GM12878 (cell line): ENCODE measurements at regions not wholly inside any gene's neighbourhood (a gene's known extent, or its start where the extent isn't known, plus 50 kb on each side); places are given as distances from the start of the nearest gene placed in this dataset.

Experiments used
- ATAC-seq: fragments of 200-7000 bp; cut with Tn5 transposase; 3 replicates; pipeline ENCODE4 v1.9.1; 2020; ENCODE audit warnings: mild to moderate bottlenecking, moderate library complexity
- BruUV-seq: library from RNA; stranded (reverse); fragments of 400-500 nt; replicated peaks from 2 replicates; lab custom pipeline; 2021; lab: Mats Ljungman, UMichigan
- CTCF ChIA-PET: fragments of 300-600 bp; sonication (Branson Sonifier 250); formaldehyde crosslinking; extraction: SDS; loops from one replicate; lab custom pipeline; 2021; ENCODE audit warnings: inconsistent platforms; lab: Yijun Ruan, JAX
- POLR2A ChIA-PET: fragments of 350-600 bp; formaldehyde crosslinking; extraction: SDS; loops from one replicate; lab custom pipeline; 2021; ENCODE audit warnings: inconsistent platforms; lab: Charles Lee
- RAD21 ChIA-PET: fragments of 300-600 bp; sonication (Branson Sonifier 250); formaldehyde crosslinking; loops from one replicate; lab custom pipeline; 2023; ENCODE audit warnings: antibody characterized with exemption; ENCODE audit not compliant: unreplicated experiment; lab: Charles Lee
- SMC1A ChIA-PET: fragments of 300-600 bp; sonication (Branson Sonifier 250); formaldehyde crosslinking; loops from one replicate; lab custom pipeline; 2023; ENCODE audit not compliant: unreplicated experiment, uncharacterized antibody; lab: Charles Lee
- DNase-seq: peaks from one replicate; pipeline ENCODE4 v3.0.0-alpha.2; 2011; ENCODE audit warnings: low read depth, low spot score
- FAIRE-seq: peaks from 3 replicates; lab custom pipeline; 2011; peaks lifted over from hg19 to GRCh38; lab: Jason Lieb, UNC
- H2AFZ ChIP-seq: 2 replicates; pipeline ENCODE4 v1.6.0; 2011; ENCODE audit warnings: low read depth, low read length, control low read depth; ENCODE audit not compliant: control insufficient read depth
- H3K27ac ChIP-seq: 2 replicates; pipeline ENCODE4 v1.5.1; 2011; ENCODE audit warnings: control low read depth; ENCODE audit not compliant: control insufficient read depth, insufficient read depth
- H3K27me3 ChIP-seq, 2 experiments: replicated peaks in 1 of 2; 2 replicates each; pipeline versions ENCODE4 v1.6.0 to v1.6.1; 2011; ENCODE audit warnings: low read length in 1 of 2; ENCODE audit not compliant: control insufficient read depth in 2 of 2, insufficient read depth in 2 of 2
- H3K36me3 ChIP-seq, 2 experiments: 2 replicates each; pipeline ENCODE4 v1.5.1; 2011; ENCODE audit warnings: low read length in 1 of 2; ENCODE audit not compliant: control insufficient read depth in 2 of 2, insufficient read depth in 2 of 2
- H3K4me1 ChIP-seq: 2 replicates; pipeline ENCODE4 v1.6.1; 2011; ENCODE audit warnings: mild to moderate bottlenecking, low read length, moderate library complexity, mixed read lengths; ENCODE audit not compliant: control insufficient read depth, insufficient read depth
- H3K4me2 ChIP-seq: 2 replicates; pipeline ENCODE4 v1.6.0; 2011; ENCODE audit warnings: control low read depth; ENCODE audit not compliant: control insufficient read depth, insufficient read depth
- H3K4me3 ChIP-seq: fragments of 200-600 bp; sonication (generic); 2 replicates; pipeline ENCODE4 v1.5.1; 2016
- H3K79me2 ChIP-seq: 2 replicates; pipeline ENCODE4 v1.6.0; 2011; ENCODE audit warnings: low read length; ENCODE audit not compliant: control insufficient read depth, insufficient read depth
- H3K9ac ChIP-seq: 2 replicates; pipeline ENCODE4 v1.8.0; 2011; ENCODE audit warnings: low read length, control low read depth, mixed read lengths; ENCODE audit not compliant: control insufficient read depth, insufficient read depth
- H3K9me3 ChIP-seq: replicated peaks from 3 replicates; pipeline ENCODE4 v1.5.1; 2011; ENCODE audit warnings: mild to moderate bottlenecking, low read length; ENCODE audit not compliant: control insufficient read depth, insufficient read depth
- H4K20me1 ChIP-seq: 2 replicates; pipeline ENCODE4 v1.6.0; 2011; ENCODE audit not compliant: control insufficient read depth, insufficient read depth
- ATF7 ChIP-seq: fragments of 450-650 bp; IDR thresholded peaks from 2 replicates; pipeline ENCODE4 v1.6.1; 2016; ENCODE audit warnings: low read depth, mild to moderate bottlenecking
- KDM1A ChIP-seq: fragments of 200-600 bp; sonication (generic); IDR thresholded peaks from 2 replicates; pipeline ENCODE4 v1.6.1; 2016; ENCODE audit warnings: borderline replicate concordance
- NR2C1 ChIP-seq: fragments of 450-650 bp; IDR thresholded peaks from 2 replicates; pipeline ENCODE4 v1.6.1; 2017; ENCODE audit warnings: antibody characterized with exemption, mild to moderate bottlenecking, moderate library complexity
- PML ChIP-seq: IDR thresholded peaks from 2 replicates; pipeline ENCODE4 v1.6.1; 2012; ENCODE audit warnings: low read length, inconsistent platforms
- RBBP5 ChIP-seq: fragments of 200-600 bp; sonication (generic); conservative IDR thresholded peaks from 2 replicates; pipeline ENCODE4 v1.6.1; 2016
- RFX5 ChIP-seq: IDR thresholded peaks from 2 replicates; pipeline ENCODE4 v1.6.1; 2011; ENCODE audit warnings: low read depth, low read length, improper control_type of control experiment
- SIN3A ChIP-seq: IDR thresholded peaks from 2 replicates; pipeline ENCODE4 v1.6.1; 2012; ENCODE audit warnings: low read depth, low read length, improper control_type of control experiment
- SREBF2 ChIP-seq: IDR thresholded peaks from 2 replicates; pipeline ENCODE4 v1.6.1; 2012; ENCODE audit warnings: mild to moderate bottlenecking, low read length
- SRF ChIP-seq, 2 experiments: IDR thresholded peaks; 2 replicates each; pipeline ENCODE4 v1.6.1; 2011; ENCODE audit warnings: low read depth in 2 of 2, low read length in 2 of 2, mild to moderate bottlenecking in 1 of 2, moderate library complexity in 1 of 2
- TAF1 ChIP-seq: IDR thresholded peaks from 2 replicates; pipeline ENCODE4 v1.6.1; 2011; ENCODE audit warnings: mild to moderate bottlenecking, low read depth, low read length, borderline replicate concordance
- TCF7 ChIP-seq: IDR thresholded peaks from 2 replicates; pipeline ENCODE4 v1.6.1; 2014; ENCODE audit warnings: antibody characterized with exemption, borderline replicate concordance
- WRNIP1 ChIP-seq: IDR thresholded peaks from 2 replicates; pipeline ENCODE4 v1.6.1; 2011; ENCODE audit warnings: low read depth, low read length, improper control_type of control experiment, borderline replicate concordance
- YY1 ChIP-seq: IDR thresholded peaks from 2 replicates; pipeline ENCODE4 v1.6.1; 2011; ENCODE audit warnings: low read depth, mild to moderate bottlenecking, low read length
- WGBS: methylation state at CpG from one replicate; pipeline ENCODE4 v1.1.6; 2016; ENCODE audit warnings: low lambda C conversion rate; ENCODE audit not compliant: insufficient replicate concordance, insufficient coverage; ENCODE audit errors: missing lambda C conversion rate; 5-methylcytosine and 5-hydroxymethylcytosine counted together
- in situ Hi-C: fragments of 300-500 bp; cut with MboI; formaldehyde crosslinking; loops from 9 replicates; pipeline ENCODE4 v1.14.3; 2018; ENCODE audit warnings: mixed read lengths
- intact Hi-C: fragments of 100-400 bp; cut with micrococcal nuclease; formaldehyde crosslinking; loops from one replicate; pipeline ENCODE4 v1.14.2; 2022; ENCODE audit not compliant: unreplicated experiment
- TF ChIP-seq, protein P1 (sequence below): fragments of 450-650 bp; formaldehyde crosslinking; IDR thresholded peaks from 2 replicates; pipeline ENCODE4 v1.5.0; 2022; ENCODE audit warnings: mild to moderate bottlenecking, missing genetic modification characterization

DNA sequence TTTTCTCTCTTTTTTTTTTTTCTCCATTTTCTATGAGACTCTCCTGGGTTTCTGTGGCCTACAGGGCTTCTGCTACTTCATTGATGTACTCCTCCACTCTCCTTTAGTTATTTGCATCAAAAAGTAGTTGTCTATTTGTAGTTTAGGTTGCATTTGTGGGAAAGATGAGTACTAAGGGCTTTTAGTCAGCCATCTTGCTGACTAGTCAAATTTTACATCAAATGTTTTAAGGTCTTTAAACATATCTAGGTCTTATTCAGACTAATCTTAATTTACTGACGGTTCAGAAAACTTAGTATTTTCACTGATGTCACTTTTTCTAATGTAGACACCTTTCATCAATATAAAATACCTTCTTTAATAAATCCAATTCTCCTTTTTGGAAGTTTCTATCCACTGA, 871.0 kb downstream of the PLOD2 start:
- ChIA-PET POLR2A (no interaction called here), RAD21 (no interaction called here), SMC1A (no interaction called here), CTCF (no interaction called here)
- intact Hi-C loops (no loop called here), in situ Hi-C loops (no loop called here)
- Histone ChIP-seq H3K9me3 (no peaks in the 10 kb centered on the region), H3K27ac (no peak overlapping the region), H3K4me2 (no peak overlapping the region), H4K20me1 (no peaks in the 10 kb centered on the region), H3K36me3 (no peaks in the 10 kb centered on the region), H2AFZ (no peak overlapping the region), H3K9ac (no peak overlapping the region), H3K79me2 (no peaks in the 10 kb centered on the region), H3K27me3 (no peaks in the 10 kb centered on the region), H3K4me3 (no peak overlapping the region), H3K4me1 (no peaks in the 10 kb centered on the region)
- WGBS: 0% methylated on average over 1 of the region's 1 CpG
- BruUV-seq: no TSS peak
- TF ChIP-seq SRF (IDR thresholded peaks at IDR 0.05; ENCODE audit: low read depth in 2 of 2, low read length in 2 of 2): no peak
- TF ChIP-seq RFX5: no peak
- TF ChIP-seq YY1: no peak
- TF ChIP-seq TCF7: no peak
- no peak for TF ChIP-seq WRNIP1
- no peak for TF ChIP-seq SIN3A
- no peak for TF ChIP-seq ATF7
- no peak for DNase-seq
- no peak for ATAC-seq
- no peak for FAIRE-seq

DNA sequence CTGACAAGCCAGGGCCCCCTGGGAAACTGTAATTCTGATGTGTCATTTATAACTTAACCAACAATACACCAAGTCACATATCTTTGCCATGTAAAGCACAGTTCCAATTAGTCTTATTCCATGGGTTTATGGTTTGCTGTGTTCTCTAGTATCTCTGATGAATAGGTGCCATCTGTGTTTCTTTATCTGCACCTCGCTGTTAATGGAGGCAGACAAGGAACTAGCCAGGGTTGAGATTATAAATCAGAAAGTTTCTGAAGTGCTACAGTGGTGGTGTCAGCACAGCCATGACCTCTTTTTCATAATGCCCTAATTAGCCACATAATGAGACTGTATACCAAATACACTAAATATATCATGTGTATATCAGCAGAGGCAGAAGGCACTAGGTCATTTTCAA, 866.4 kb downstream of the PLOD2 start:
- H3K4me3 ChIP-seq: no peak overlapping the region
- in situ Hi-C loops (no loop called here), intact Hi-C loops (no loop called here)
- ChIA-PET SMC1A (no interaction called here), RAD21 (no interaction called here), CTCF (no interaction called here), POLR2A (no interaction called here)
- no peaks in the 10 kb centered on the region for H3K36me3 ChIP-seq
- no peaks in the 10 kb centered on the region for H4K20me1 ChIP-seq
- ATAC-seq: no peak
- no peaks in the 10 kb centered on the region for H3K4me1 ChIP-seq
- H3K9ac ChIP-seq: no peak overlapping the region
- FAIRE-seq: no peak
- H3K4me2 ChIP-seq: no peak overlapping the region
- H3K79me2 ChIP-seq: no peaks in the 10 kb centered on the region
- no peak for TF ChIP-seq PML
- TF ChIP-seq, protein P1, sequence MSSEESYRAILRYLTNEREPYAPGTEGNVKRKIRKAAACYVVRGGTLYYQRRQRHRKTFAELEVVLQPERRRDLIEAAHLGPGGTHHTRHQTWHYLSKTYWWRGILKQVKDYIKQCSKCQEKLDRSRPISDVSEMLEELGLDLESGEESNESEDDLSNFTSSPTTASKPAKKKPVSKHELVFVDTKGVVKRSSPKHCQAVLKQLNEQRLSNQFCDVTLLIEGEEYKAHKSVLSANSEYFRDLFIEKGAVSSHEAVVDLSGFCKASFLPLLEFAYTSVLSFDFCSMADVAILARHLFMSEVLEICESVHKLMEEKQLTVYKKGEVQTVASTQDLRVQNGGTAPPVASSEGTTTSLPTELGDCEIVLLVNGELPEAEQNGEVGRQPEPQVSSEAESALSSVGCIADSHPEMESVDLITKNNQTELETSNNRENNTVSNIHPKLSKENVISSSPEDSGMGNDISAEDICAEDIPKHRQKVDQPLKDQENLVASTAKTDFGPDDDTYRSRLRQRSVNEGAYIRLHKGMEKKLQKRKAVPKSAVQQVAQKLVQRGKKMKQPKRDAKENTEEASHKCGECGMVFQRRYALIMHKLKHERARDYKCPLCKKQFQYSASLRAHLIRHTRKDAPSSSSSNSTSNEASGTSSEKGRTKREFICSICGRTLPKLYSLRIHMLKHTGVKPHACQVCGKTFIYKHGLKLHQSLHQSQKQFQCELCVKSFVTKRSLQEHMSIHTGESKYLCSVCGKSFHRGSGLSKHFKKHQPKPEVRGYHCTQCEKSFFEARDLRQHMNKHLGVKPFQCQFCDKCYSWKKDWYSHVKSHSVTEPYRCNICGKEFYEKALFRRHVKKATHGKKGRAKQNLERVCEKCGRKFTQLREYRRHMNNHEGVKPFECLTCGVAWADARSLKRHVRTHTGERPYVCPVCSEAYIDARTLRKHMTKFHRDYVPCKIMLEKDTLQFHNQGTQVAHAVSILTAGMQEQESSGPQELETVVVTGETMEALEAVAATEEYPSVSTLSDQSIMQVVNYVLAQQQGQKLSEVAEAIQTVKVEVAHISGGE: no peak
- TF ChIP-seq TAF1: no peak
- TF ChIP-seq KDM1A: no peak
- no peak for TF ChIP-seq NR2C1
- no peak for TF ChIP-seq SREBF2
- TF ChIP-seq RBBP5: no peak
- H3K27ac ChIP-seq: no peak overlapping the region
- no TSS peak for BruUV-seq
- no peak overlapping the region for H2AFZ ChIP-seq
- WGBS: 7% methylated on average over 1 of the region's 1 CpG
- no peaks in the 10 kb centered on the region for H3K27me3 ChIP-seq
- no peaks in the 10 kb centered on the region for H3K9me3 ChIP-seq
- DNase-seq: no peak
